Liver (tissue), 3 donors: ENCODE measurements at regions not wholly inside any gene's neighbourhood (a gene's known extent, or its start where the extent isn't known, plus 50 kb on each side); places are given as distances from the start of the nearest gene placed in this dataset.

Experiments
- EGR1 ChIP-seq, 2 donors: IDR thresholded peaks; 2 replicates each; pipeline ENCODE4 v1.6.1; 2016 to 2018; ENCODE audit warnings: antibody characterized with exemption in 2 of 2, low read depth in 2 of 2
- FOXA1 ChIP-seq: IDR thresholded peaks from 2 replicates; pipeline ENCODE4 v1.6.1; 2016; ENCODE audit warnings: antibody characterized with exemption
- RAD21 ChIP-seq, 2 donors: IDR thresholded peaks; 2 replicates each; pipeline ENCODE4 v1.6.1; 2016; ENCODE audit warnings: antibody characterized with exemption in 2 of 2, mild to moderate bottlenecking in 2 of 2
- RXRA ChIP-seq, 2 donors: IDR thresholded peaks; 2 replicates each; pipeline ENCODE4 v1.6.1; 2017 to 2018; ENCODE audit warnings: antibody characterized with exemption in 2 of 2, mild to moderate bottlenecking in 1 of 2
- SP1 ChIP-seq: IDR thresholded peaks from 2 replicates; pipeline ENCODE4 v1.6.1; 2018; ENCODE audit warnings: antibody characterized with exemption, mild to moderate bottlenecking
- TAF1 ChIP-seq: conservative IDR thresholded peaks from 2 replicates; pipeline ENCODE4 v1.6.1; 2016; ENCODE audit warnings: antibody characterized with exemption, mild to moderate bottlenecking
- TF ChIP-seq, protein P1 (sequence below): IDR thresholded peaks from 2 replicates; pipeline ENCODE4 v1.6.1; 2016; ENCODE audit warnings: antibody characterized with exemption, mild to moderate bottlenecking
- TF ChIP-seq, protein P2 (sequence below): fragments of 150-350 bp; IDR thresholded peaks from 2 replicates; pipeline ENCODE4 v1.5.1; 2017; ENCODE audit warnings: improper control_type of control experiment, low read depth, low read length; ENCODE audit not compliant: missing input control
- TF ChIP-seq, protein P3 (sequence below): IDR thresholded peaks from 2 replicates; pipeline ENCODE4 v1.6.1; 2016; ENCODE audit warnings: antibody characterized with exemption
- donor health status: healthy.
- donor health status: healthy.

DNA sequence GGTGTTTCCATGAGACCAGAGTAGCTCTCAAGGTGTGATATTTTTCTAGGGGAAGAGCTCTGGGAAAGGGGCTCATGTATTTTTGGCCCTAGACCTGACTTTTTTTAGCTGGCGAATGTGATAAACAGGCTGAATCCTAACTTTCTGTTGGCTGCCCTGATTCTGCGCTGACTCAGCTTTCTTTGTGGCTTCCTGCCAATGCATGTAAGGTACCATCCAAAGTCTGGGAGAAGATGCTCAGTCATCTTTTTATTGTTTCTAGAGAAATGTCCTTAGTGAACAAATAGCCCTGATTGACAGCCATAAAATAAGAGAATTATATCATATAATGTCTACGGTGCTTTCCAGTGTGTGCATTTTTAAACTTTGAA lies 113.6 kb upstream of the MBNL2 start:
- TF ChIP-seq EGR1 (IDR thresholded peaks at IDR 0.05; ENCODE audit: low read depth in 2 of 2) (no peak), RAD21 (IDR thresholded peaks at IDR 0.05) (no peak), FOXA1 (no peak), TAF1 (no peak), SP1 (no peak), RXRA (IDR thresholded peaks at IDR 0.05) (no peak)
- TF ChIP-seq, protein P1, sequence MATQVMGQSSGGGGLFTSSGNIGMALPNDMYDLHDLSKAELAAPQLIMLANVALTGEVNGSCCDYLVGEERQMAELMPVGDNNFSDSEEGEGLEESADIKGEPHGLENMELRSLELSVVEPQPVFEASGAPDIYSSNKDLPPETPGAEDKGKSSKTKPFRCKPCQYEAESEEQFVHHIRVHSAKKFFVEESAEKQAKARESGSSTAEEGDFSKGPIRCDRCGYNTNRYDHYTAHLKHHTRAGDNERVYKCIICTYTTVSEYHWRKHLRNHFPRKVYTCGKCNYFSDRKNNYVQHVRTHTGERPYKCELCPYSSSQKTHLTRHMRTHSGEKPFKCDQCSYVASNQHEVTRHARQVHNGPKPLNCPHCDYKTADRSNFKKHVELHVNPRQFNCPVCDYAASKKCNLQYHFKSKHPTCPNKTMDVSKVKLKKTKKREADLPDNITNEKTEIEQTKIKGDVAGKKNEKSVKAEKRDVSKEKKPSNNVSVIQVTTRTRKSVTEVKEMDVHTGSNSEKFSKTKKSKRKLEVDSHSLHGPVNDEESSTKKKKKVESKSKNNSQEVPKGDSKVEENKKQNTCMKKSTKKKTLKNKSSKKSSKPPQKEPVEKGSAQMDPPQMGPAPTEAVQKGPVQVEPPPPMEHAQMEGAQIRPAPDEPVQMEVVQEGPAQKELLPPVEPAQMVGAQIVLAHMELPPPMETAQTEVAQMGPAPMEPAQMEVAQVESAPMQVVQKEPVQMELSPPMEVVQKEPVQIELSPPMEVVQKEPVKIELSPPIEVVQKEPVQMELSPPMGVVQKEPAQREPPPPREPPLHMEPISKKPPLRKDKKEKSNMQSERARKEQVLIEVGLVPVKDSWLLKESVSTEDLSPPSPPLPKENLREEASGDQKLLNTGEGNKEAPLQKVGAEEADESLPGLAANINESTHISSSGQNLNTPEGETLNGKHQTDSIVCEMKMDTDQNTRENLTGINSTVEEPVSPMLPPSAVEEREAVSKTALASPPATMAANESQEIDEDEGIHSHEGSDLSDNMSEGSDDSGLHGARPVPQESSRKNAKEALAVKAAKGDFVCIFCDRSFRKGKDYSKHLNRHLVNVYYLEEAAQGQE, result no peak
- TF ChIP-seq, protein P2, sequence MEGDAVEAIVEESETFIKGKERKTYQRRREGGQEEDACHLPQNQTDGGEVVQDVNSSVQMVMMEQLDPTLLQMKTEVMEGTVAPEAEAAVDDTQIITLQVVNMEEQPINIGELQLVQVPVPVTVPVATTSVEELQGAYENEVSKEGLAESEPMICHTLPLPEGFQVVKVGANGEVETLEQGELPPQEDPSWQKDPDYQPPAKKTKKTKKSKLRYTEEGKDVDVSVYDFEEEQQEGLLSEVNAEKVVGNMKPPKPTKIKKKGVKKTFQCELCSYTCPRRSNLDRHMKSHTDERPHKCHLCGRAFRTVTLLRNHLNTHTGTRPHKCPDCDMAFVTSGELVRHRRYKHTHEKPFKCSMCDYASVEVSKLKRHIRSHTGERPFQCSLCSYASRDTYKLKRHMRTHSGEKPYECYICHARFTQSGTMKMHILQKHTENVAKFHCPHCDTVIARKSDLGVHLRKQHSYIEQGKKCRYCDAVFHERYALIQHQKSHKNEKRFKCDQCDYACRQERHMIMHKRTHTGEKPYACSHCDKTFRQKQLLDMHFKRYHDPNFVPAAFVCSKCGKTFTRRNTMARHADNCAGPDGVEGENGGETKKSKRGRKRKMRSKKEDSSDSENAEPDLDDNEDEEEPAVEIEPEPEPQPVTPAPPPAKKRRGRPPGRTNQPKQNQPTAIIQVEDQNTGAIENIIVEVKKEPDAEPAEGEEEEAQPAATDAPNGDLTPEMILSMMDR, result no peak
- TF ChIP-seq, protein P3, sequence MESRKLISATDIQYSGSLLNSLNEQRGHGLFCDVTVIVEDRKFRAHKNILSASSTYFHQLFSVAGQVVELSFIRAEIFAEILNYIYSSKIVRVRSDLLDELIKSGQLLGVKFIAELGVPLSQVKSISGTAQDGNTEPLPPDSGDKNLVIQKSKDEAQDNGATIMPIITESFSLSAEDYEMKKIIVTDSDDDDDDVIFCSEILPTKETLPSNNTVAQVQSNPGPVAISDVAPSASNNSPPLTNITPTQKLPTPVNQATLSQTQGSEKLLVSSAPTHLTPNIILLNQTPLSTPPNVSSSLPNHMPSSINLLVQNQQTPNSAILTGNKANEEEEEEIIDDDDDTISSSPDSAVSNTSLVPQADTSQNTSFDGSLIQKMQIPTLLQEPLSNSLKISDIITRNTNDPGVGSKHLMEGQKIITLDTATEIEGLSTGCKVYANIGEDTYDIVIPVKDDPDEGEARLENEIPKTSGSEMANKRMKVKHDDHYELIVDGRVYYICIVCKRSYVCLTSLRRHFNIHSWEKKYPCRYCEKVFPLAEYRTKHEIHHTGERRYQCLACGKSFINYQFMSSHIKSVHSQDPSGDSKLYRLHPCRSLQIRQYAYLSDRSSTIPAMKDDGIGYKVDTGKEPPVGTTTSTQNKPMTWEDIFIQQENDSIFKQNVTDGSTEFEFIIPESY, result no peak
